ENCODE measurements at regions not wholly inside any gene's neighbourhood (a gene's known extent, or its start where the extent isn't known, plus 50 kb on each side); places are given as distances from the start of the nearest gene placed in this dataset.
"Not testable (repeated sequence)": the region's sequence is repeated elsewhere in the genome, so short reads cannot be mapped to it uniquely, and the experiment has no call there.

GRCh38 chrX:22609452-22609851 lies 336.7 kb downstream of the CBLL2 start:
- DNase-seq (ENCODE audit: extremely low spot score), result not testable (repeated sequence)
- 97% methylated on average over 15 of the region's 15 CpGs for WGBS

GRCh38 chrX:22616867-22617266 lies 344.2 kb downstream of the CBLL2 start:
- Histone ChIP-seq H3K36me3 (ENCODE audit: insufficient read depth) (no peaks in the 10 kb centered on the region), H3K27ac (ENCODE audit: low read depth) (no peak overlapping the region)
- 86% methylated on average over 2 of the region's 2 CpGs for WGBS

More at GRCh38 chrX:22609452-22609851, 336.7 kb downstream of the CBLL2 start:
- not testable (repeated sequence) for H3K27ac ChIP-seq (ENCODE audit: low read depth); H3K4me1 ChIP-seq (ENCODE audit: insufficient read depth); H3K4me3 ChIP-seq (ENCODE audit: low read depth, low read length); H3K36me3 ChIP-seq (ENCODE audit: insufficient read depth)

GRCh38 chrX:22627576-22627975 lies 354.9 kb downstream of the CBLL2 start:
- H3K36me3 ChIP-seq (ENCODE audit: insufficient read depth), result no peaks in the 10 kb centered on the region
- no peak for DNase-seq (ENCODE audit: extremely low spot score)
- no peak overlapping the region for H3K4me3 ChIP-seq (ENCODE audit: low read depth, low read length)
- H3K27ac ChIP-seq (ENCODE audit: low read depth), result no peak overlapping the region
- 64% methylated on average over 3 of the region's 3 CpGs for WGBS
- no peaks in the 10 kb centered on the region for H3K4me1 ChIP-seq (ENCODE audit: insufficient read depth)

More at GRCh38 chrX:22616867-22617266, 344.2 kb downstream of the CBLL2 start:
- DNase-seq (ENCODE audit: extremely low spot score), result no peak
- no peaks in the 10 kb centered on the region for H3K4me1 ChIP-seq (ENCODE audit: insufficient read depth)
- no peak overlapping the region for H3K4me3 ChIP-seq (ENCODE audit: low read depth, low read length)

- Histone ChIP-seq H3K27ac (ENCODE audit: low read depth) (no peak overlapping the region), H3K4me3 (ENCODE audit: low read depth, low read length) (no peak overlapping the region), H3K4me1 (ENCODE audit: insufficient read depth) (no peaks in the 10 kb centered on the region), H3K36me3 (ENCODE audit: insufficient read depth) (no peaks in the 10 kb centered on the region)
- DNase-seq (ENCODE audit: extremely low spot score), result no peak
- 61% methylated on average over 2 of the region's 2 CpGs for WGBS
Observed at GRCh38 chrX:22628275-22628674, 355.6 kb downstream of the CBLL2 start.

GRCh38 chrX:22629105-22629725 lies 356.5 kb downstream of the CBLL2 start:
- no peak overlapping the region for H3K27ac ChIP-seq (ENCODE audit: low read depth)
- no peak for DNase-seq (ENCODE audit: extremely low spot score)
- no peaks in the 10 kb centered on the region for H3K36me3 ChIP-seq (ENCODE audit: insufficient read depth)
- no peaks in the 10 kb centered on the region for H3K4me1 ChIP-seq (ENCODE audit: insufficient read depth)
- no peak overlapping the region for H3K4me3 ChIP-seq (ENCODE audit: low read depth, low read length)
- WGBS, result 84% methylated on average over 2 of the region's 2 CpGs

GRCh38 chrX:22634083-22634482 lies 361.4 kb downstream of the CBLL2 start:
- WGBS, result 55% methylated on average over 4 of the region's 4 CpGs
- no peak for DNase-seq (ENCODE audit: extremely low spot score)
- Histone ChIP-seq H3K36me3 (ENCODE audit: insufficient read depth) (no peaks in the 10 kb centered on the region), H3K4me1 (ENCODE audit: insufficient read depth) (no peaks in the 10 kb centered on the region), H3K4me3 (ENCODE audit: low read depth, low read length) (no peak overlapping the region), H3K27ac (ENCODE audit: low read depth) (no peak overlapping the region)

- DNase-seq (ENCODE audit: extremely low spot score), result no peak
- Histone ChIP-seq H3K36me3 (ENCODE audit: insufficient read depth) (no peaks in the 10 kb centered on the region), H3K4me3 (ENCODE audit: low read depth, low read length) (no peak overlapping the region), H3K27ac (ENCODE audit: low read depth) (no peak overlapping the region), H3K4me1 (ENCODE audit: insufficient read depth) (no peaks in the 10 kb centered on the region)
- WGBS, result 56% methylated on average over 1 of the region's 1 CpG
Observed at GRCh38 chrX:22634751-22635150, 362.0 kb downstream of the CBLL2 start.

- no peaks in the 10 kb centered on the region for H3K4me1 ChIP-seq (ENCODE audit: insufficient read depth)
- no peak overlapping the region for H3K4me3 ChIP-seq (ENCODE audit: low read depth, low read length)
- WGBS, result 80% methylated on average over 6 of the region's 6 CpGs
- no peaks in the 10 kb centered on the region for H3K36me3 ChIP-seq (ENCODE audit: insufficient read depth)
- no peak overlapping the region for H3K27ac ChIP-seq (ENCODE audit: low read depth)
- no peak for DNase-seq (ENCODE audit: extremely low spot score)
Observed at GRCh38 chrX:22648281-22648680, 351.5 kb upstream of the DDX53 start.

- H3K27ac ChIP-seq (ENCODE audit: low read depth), result no peak overlapping the region
- H3K36me3 ChIP-seq (ENCODE audit: insufficient read depth), result no peaks in the 10 kb centered on the region
- 86% methylated on average over 5 of the region's 5 CpGs for WGBS
- H3K4me3 ChIP-seq (ENCODE audit: low read depth, low read length), result no peak overlapping the region
- no peaks in the 10 kb centered on the region for H3K4me1 ChIP-seq (ENCODE audit: insufficient read depth)
- DNase-seq (ENCODE audit: extremely low spot score), result no peak
Observed at GRCh38 chrX:22650691-22651090, 349.1 kb upstream of the DDX53 start.

GRCh38 chrX:22652596-22652995 lies 347.2 kb upstream of the DDX53 start:
- Histone ChIP-seq H3K27ac (ENCODE audit: low read depth) (no peak overlapping the region), H3K4me3 (ENCODE audit: low read depth, low read length) (no peak overlapping the region), H3K4me1 (ENCODE audit: insufficient read depth) (no peaks in the 10 kb centered on the region), H3K36me3 (ENCODE audit: insufficient read depth) (no peaks in the 10 kb centered on the region)
- 36% methylated on average over 6 of the region's 6 CpGs for WGBS
- no peak for DNase-seq (ENCODE audit: extremely low spot score)

GRCh38 chrX:22660756-22661155 lies 339.0 kb upstream of the DDX53 start:
- whole genome bisulfite sequencing, result 57% methylated on average over 2 of the region's 2 CpGs
- Histone ChIP-seq H3K36me3 (ENCODE audit: insufficient read depth) (no peaks in the 10 kb centered on the region), H3K4me3 (ENCODE audit: low read depth, low read length) (no peak overlapping the region), H3K27ac (ENCODE audit: low read depth) (no peak overlapping the region), H3K4me1 (ENCODE audit: insufficient read depth) (no peaks in the 10 kb centered on the region)
- no peak for DNase-seq (ENCODE audit: extremely low spot score)

- Histone ChIP-seq H3K27ac (ENCODE audit: low read depth) (no peak overlapping the region), H3K36me3 (ENCODE audit: insufficient read depth) (no peaks in the 10 kb centered on the region), H3K4me3 (ENCODE audit: low read depth, low read length) (no peak overlapping the region), H3K4me1 (ENCODE audit: insufficient read depth) (no peaks in the 10 kb centered on the region)
- no peak for DNase-seq (ENCODE audit: extremely low spot score)
- WGBS, result 98% methylated on average over 1 of the region's 1 CpG
Observed at GRCh38 chrX:22662776-22663175, 337.0 kb upstream of the DDX53 start.

- Histone ChIP-seq H3K27ac (ENCODE audit: low read depth) (no peak overlapping the region), H3K36me3 (ENCODE audit: insufficient read depth) (no peaks in the 10 kb centered on the region), H3K4me1 (ENCODE audit: insufficient read depth) (no peaks in the 10 kb centered on the region), H3K4me3 (ENCODE audit: low read depth, low read length) (no peak overlapping the region)
- 97% methylated on average over 3 of the region's 3 CpGs for WGBS
- DNase-seq (ENCODE audit: extremely low spot score), result no peak
Observed at GRCh38 chrX:22664826-22665225, 334.9 kb upstream of the DDX53 start.

GRCh38 chrX:22665818-22666217 lies 333.9 kb upstream of the DDX53 start:
- no peak overlapping the region for H3K4me3 ChIP-seq (ENCODE audit: low read depth, low read length)
- H3K27ac ChIP-seq (ENCODE audit: low read depth), result no peak overlapping the region
- 52% methylated on average over 2 of the region's 2 CpGs for WGBS
- H3K36me3 ChIP-seq (ENCODE audit: insufficient read depth), result no peaks in the 10 kb centered on the region
- DNase-seq (ENCODE audit: extremely low spot score), result no peak
- H3K4me1 ChIP-seq (ENCODE audit: insufficient read depth), result no peaks in the 10 kb centered on the region

- Histone ChIP-seq H3K27ac (ENCODE audit: low read depth) (no peak overlapping the region), H3K36me3 (ENCODE audit: insufficient read depth) (no peaks in the 10 kb centered on the region), H3K4me3 (ENCODE audit: low read depth, low read length) (no peak overlapping the region), H3K4me1 (ENCODE audit: insufficient read depth) (no peaks in the 10 kb centered on the region)
- 31% methylated on average over 9 of the region's 9 CpGs for WGBS
- DNase-seq (ENCODE audit: extremely low spot score), result no peak
Observed at GRCh38 chrX:22666441-22666840, 333.3 kb upstream of the DDX53 start.
